CD14-positive monocyte (primary cell): ENCODE measurements at regions not wholly inside any gene's neighbourhood (a gene's known extent, or its start where the extent isn't known, plus 50 kb on each side); places are given as distances from the start of the nearest gene placed in this dataset.

Experiments
- DNase-seq, 3 donors: peaks; one replicate each; pipeline ENCODE4 v3.0.0-alpha.2; 2011 to 2022
- H2AFZ ChIP-seq: 2 replicates; pipeline ENCODE4 v1.6.0; 2012; ENCODE audit warnings: mild to moderate bottlenecking, low read depth, low read length, inconsistent platforms; ENCODE audit not compliant: insufficient read depth, poor library complexity, severe bottlenecking
- H3K27ac ChIP-seq, 2 donors: 1 replicate in 1 of 2; 2 replicates in 1 of 2; pipeline ENCODE4 v1.5.1; 2012 to 2013; ENCODE audit warnings: low read length in 2 of 2, control low read depth in 1 of 2, inconsistent platforms in 1 of 2, low read depth in 1 of 2, mild to moderate bottlenecking in 1 of 2
- H3K27me3 ChIP-seq, 2 donors: one replicate each; pipeline versions ENCODE4 v1.6.0 to v1.6.1; 2011 to 2013; ENCODE audit warnings: low read length in 2 of 2; ENCODE audit not compliant: control insufficient read depth in 2 of 2, insufficient read depth in 2 of 2
- H3K36me3 ChIP-seq, 2 donors: replicated peaks in 1 of 2; 1 replicate in 1 of 2; 2 replicates in 1 of 2; pipeline versions ENCODE4 v1.5.1 to v1.6.1; 2012 to 2013; ENCODE audit warnings: low read length in 2 of 2, control low read depth in 1 of 2, inconsistent platforms in 1 of 2, mild to moderate bottlenecking in 1 of 2; ENCODE audit not compliant: insufficient read depth in 2 of 2, control insufficient read depth in 1 of 2
- H3K4me1 ChIP-seq, 2 donors: 1 replicate in 1 of 2; 2 replicates in 1 of 2; pipeline versions ENCODE4 v1.5.1 to v1.6.1; 2012 to 2013; ENCODE audit warnings: low read length in 2 of 2, control low read depth in 1 of 2, inconsistent platforms in 1 of 2, mild to moderate bottlenecking in 1 of 2, moderate library complexity in 1 of 2; ENCODE audit not compliant: insufficient read depth in 2 of 2, control insufficient read depth in 1 of 2
- H3K4me2 ChIP-seq: replicated peaks from 2 replicates; pipeline ENCODE3; 2012; ENCODE audit warnings: low read length, moderate library complexity, mild to moderate bottlenecking; ENCODE audit not compliant: poor library complexity, severe bottlenecking; ENCODE audit errors: extremely low read depth
- H3K4me3 ChIP-seq, 3 experiments: fragments of 200-600 bp in 1 of 3; sonication (generic) in 1 of 3; replicated peaks in 1 of 3; 1 replicate in 2 of 3; 2 replicates in 1 of 3; pipeline ENCODE4 v1.5.1; 2011 to 2013; ENCODE audit warnings: low read length in 3 of 3, mild to moderate bottlenecking in 3 of 3, control low read depth in 2 of 3, low read depth in 2 of 3, inconsistent platforms in 1 of 3, moderate library complexity in 1 of 3
- H3K79me2 ChIP-seq: 2 replicates; pipeline ENCODE4 v1.6.0; 2012; ENCODE audit warnings: mild to moderate bottlenecking, control low read depth, inconsistent platforms, low read length, moderate library complexity; ENCODE audit not compliant: insufficient read depth
- H3K9ac ChIP-seq: 2 replicates; pipeline ENCODE4 v1.6.0; 2017; ENCODE audit warnings: low read length, mild to moderate bottlenecking; ENCODE audit not compliant: insufficient read depth, poor library complexity, severe bottlenecking
- H3K9me3 ChIP-seq, 2 donors: replicated peaks in 1 of 2; 1 replicate in 1 of 2; 2 replicates in 1 of 2; pipeline versions ENCODE4 v1.5.1 to v1.6.1; 2012 to 2013; ENCODE audit warnings: low read length in 2 of 2, control low read depth in 1 of 2; ENCODE audit not compliant: control insufficient read depth in 1 of 2, insufficient read depth in 1 of 2
- H4K20me1 ChIP-seq: 2 replicates; pipeline ENCODE4 v1.6.0; 2012; ENCODE audit warnings: mild to moderate bottlenecking, low read length, control low read depth, moderate library complexity; ENCODE audit not compliant: insufficient read depth
- H3K27ac Mint-ChIP-seq, 7 donors: one replicate each; pipeline ENCODE4 v1.8.0; 2020; ENCODE audit warnings: mild to moderate bottlenecking in 7 of 7, mixed read lengths in 7 of 7, moderate library complexity in 6 of 7, inconsistent platforms in 2 of 7
- H3K27me3 Mint-ChIP-seq, 3 donors: one replicate each; pipeline ENCODE4 v1.8.0; 2021 to 2022; ENCODE audit warnings: low read depth in 3 of 3, mild to moderate bottlenecking in 3 of 3, mixed read lengths in 3 of 3, moderate library complexity in 3 of 3, inconsistent platforms in 1 of 3
- H3K36me3 Mint-ChIP-seq, 2 donors: one replicate each; pipeline ENCODE4 v1.8.0; 2020; ENCODE audit warnings: mixed read lengths in 2 of 2, inconsistent platforms in 1 of 2, mild to moderate bottlenecking in 1 of 2
- H3K4me1 Mint-ChIP-seq: one replicate; pipeline ENCODE4 v1.8.0; 2020; ENCODE audit warnings: mild to moderate bottlenecking, mixed read lengths
- H3K4me3 Mint-ChIP-seq, 2 donors: one replicate each; pipeline ENCODE4 v1.8.0; 2020; ENCODE audit warnings: mild to moderate bottlenecking in 2 of 2, mixed read lengths in 2 of 2, moderate library complexity in 1 of 2
- H3K9me3 Mint-ChIP-seq, 7 donors: one replicate each; pipeline ENCODE4 v1.8.0; 2020 to 2022; ENCODE audit warnings: mixed read lengths in 7 of 7, mild to moderate bottlenecking in 6 of 7, moderate library complexity in 6 of 7, inconsistent platforms in 2 of 7
- WGBS: methylation state at CpG from one replicate; pipeline ENCODE4 v1.1.5; 2013; ENCODE audit warnings: missing lambda C conversion rate; ENCODE audit not compliant: insufficient coverage; 5-methylcytosine and 5-hydroxymethylcytosine counted together
- intact Hi-C, 2 donors: fragments of 100-400 bp; cut with micrococcal nuclease; formaldehyde crosslinking; loops; one replicate each; pipeline versions ENCODE4 v1.15.0 to v1.15.1; 2023
- TF ChIP-seq, protein P1 (sequence below): fragments of 200-600 bp; IDR thresholded peaks from one replicate; pipeline ENCODE4 v1.8.0; 2022; ENCODE audit warnings: antibody characterized with exemption, mild to moderate bottlenecking

DNA sequence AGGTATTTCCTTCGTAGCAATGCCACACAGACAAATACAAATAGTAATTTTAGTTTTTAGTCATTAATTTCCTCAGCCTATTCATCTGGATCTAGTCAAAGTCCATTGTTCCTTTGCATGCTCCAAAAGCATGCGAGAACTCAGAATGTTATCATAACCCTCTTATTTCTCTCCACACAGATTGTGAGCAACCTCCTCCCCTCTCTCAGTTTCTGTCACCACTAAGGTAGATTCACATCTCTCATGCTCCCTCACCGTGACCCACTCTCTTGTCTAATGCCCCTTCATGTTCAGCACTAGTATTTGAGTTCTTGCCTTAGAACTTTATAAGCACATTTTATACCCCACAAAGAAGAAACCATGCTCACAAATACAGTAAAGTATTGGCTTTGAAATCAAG lies 582.4 kb downstream of the PLA2G4A start:
- no peaks in the 10 kb centered on the region for H3K27me3 ChIP-seq
- TF ChIP-seq, protein P1, sequence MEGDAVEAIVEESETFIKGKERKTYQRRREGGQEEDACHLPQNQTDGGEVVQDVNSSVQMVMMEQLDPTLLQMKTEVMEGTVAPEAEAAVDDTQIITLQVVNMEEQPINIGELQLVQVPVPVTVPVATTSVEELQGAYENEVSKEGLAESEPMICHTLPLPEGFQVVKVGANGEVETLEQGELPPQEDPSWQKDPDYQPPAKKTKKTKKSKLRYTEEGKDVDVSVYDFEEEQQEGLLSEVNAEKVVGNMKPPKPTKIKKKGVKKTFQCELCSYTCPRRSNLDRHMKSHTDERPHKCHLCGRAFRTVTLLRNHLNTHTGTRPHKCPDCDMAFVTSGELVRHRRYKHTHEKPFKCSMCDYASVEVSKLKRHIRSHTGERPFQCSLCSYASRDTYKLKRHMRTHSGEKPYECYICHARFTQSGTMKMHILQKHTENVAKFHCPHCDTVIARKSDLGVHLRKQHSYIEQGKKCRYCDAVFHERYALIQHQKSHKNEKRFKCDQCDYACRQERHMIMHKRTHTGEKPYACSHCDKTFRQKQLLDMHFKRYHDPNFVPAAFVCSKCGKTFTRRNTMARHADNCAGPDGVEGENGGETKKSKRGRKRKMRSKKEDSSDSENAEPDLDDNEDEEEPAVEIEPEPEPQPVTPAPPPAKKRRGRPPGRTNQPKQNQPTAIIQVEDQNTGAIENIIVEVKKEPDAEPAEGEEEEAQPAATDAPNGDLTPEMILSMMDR = no peak
- no peaks in the 10 kb centered on the region for H3K36me3 ChIP-seq
- no peak overlapping the region for H3K9ac ChIP-seq
- no peaks in the 10 kb centered on the region for H3K79me2 ChIP-seq
- H2AFZ ChIP-seq = no peak overlapping the region
- Mint-ChIP-seq H3K36me3 (no peaks in the 10 kb centered on the region), H3K27me3 (no peaks in the 10 kb centered on the region), H3K27ac (no peak overlapping the region), H3K4me1 (no peaks in the 10 kb centered on the region), H3K9me3 (peaks cover 0 to 4% (median 3%) of the 10 kb centered on the region in 7 donors), H3K4me3 (no peak overlapping the region)
- WGBS = 80% methylated on average over 1 of the region's 3 CpGs
- H3K4me2 ChIP-seq = no peak overlapping the region
- H3K9me3 ChIP-seq = no peaks in the 10 kb centered on the region
- intact Hi-C loops = no loop called here
- H3K4me1 ChIP-seq = no peaks in the 10 kb centered on the region
- no peak for DNase-seq
- no peaks in the 10 kb centered on the region for H4K20me1 ChIP-seq
- H3K27ac ChIP-seq = no peak overlapping the region
- no peak overlapping the region for H3K4me3 ChIP-seq

DNA sequence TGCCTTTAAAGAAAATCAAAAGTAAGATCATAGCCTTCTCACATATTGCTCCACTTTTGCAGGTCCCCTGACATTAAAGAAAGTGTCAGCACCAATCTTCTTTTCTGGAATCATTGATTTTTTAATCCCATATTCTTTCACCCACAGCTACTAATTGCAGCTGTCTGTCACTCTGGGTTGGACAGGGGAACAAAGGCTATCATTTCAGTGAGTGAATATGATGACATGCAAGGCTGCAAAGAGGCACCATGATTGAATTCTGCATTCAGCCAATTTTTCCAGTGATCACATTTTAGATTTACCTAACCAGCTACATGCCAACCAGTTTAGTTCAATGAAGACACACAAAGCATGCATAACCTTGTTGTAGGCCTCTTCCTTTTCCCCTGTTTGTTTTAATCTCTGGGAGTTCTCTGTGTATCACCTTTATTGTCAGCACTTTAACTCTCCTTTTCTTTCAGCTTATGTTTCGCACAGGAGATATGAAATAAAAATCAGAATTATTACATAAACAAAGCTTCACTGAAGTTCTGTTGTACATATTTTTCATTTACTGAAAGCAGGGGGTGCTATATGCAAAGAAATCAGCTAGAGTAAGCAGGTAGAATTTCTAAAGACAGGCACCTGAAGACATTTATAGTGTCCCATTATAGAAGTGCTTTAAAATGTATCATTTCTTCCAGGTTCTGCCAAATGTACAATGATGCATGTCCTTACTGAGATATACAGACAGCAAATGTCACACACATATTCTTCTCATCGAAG lies 584.8 kb downstream of the PLA2G4A start:
- no peaks in the 10 kb centered on the region for H3K79me2 ChIP-seq
- H3K9me3 Mint-ChIP-seq = peaks cover 0 to 3% (median 0%) of the 10 kb centered on the region in 7 donors
- H3K36me3 Mint-ChIP-seq = no peaks in the 10 kb centered on the region
- no peak for DNase-seq
- no peaks in the 10 kb centered on the region for H3K27me3 ChIP-seq
- TF ChIP-seq, protein P1 = no peak
- H3K27ac ChIP-seq = no peak overlapping the region
- WGBS = no CpG with 5 or more reads among the region's 2 CpGs
- no peaks in the 10 kb centered on the region for H4K20me1 ChIP-seq
- H3K4me2 ChIP-seq = no peak overlapping the region
- intact Hi-C loops = no loop called here
- no peak overlapping the region for H3K4me3 Mint-ChIP-seq
- no peak overlapping the region for H3K9ac ChIP-seq
- H2AFZ ChIP-seq = no peak overlapping the region
- no peaks in the 10 kb centered on the region for H3K4me1 Mint-ChIP-seq
- H3K9me3 ChIP-seq = no peaks in the 10 kb centered on the region
- no peak overlapping the region for H3K27ac Mint-ChIP-seq
- H3K36me3 ChIP-seq = no peaks in the 10 kb centered on the region
- peaks cover 0 to 2% (median 0%) of the 10 kb centered on the region in 3 donors for H3K27me3 Mint-ChIP-seq
- no peak overlapping the region for H3K4me3 ChIP-seq
- no peaks in the 10 kb centered on the region for H3K4me1 ChIP-seq
